HG03469 (cell line): ENCODE measurements at regions not wholly inside any gene's neighbourhood (a gene's known extent, or its start where the extent isn't known, plus 50 kb on each side); places are given as distances from the start of the nearest gene placed in this dataset.
"Not testable (repeated sequence)": the region's sequence is repeated elsewhere in the genome, so short reads cannot be mapped to it uniquely, and the experiment has no call there.

Source experiments
- ATAC-seq: cut with Tn5 transposase; IDR thresholded peaks from one replicate; pipeline ENCODE4 v1.9.1; 2021; ENCODE audit warnings: mild to moderate bottlenecking, moderate library complexity, moderate number of reproducible peaks; ENCODE audit not compliant: unreplicated experiment

DNA sequence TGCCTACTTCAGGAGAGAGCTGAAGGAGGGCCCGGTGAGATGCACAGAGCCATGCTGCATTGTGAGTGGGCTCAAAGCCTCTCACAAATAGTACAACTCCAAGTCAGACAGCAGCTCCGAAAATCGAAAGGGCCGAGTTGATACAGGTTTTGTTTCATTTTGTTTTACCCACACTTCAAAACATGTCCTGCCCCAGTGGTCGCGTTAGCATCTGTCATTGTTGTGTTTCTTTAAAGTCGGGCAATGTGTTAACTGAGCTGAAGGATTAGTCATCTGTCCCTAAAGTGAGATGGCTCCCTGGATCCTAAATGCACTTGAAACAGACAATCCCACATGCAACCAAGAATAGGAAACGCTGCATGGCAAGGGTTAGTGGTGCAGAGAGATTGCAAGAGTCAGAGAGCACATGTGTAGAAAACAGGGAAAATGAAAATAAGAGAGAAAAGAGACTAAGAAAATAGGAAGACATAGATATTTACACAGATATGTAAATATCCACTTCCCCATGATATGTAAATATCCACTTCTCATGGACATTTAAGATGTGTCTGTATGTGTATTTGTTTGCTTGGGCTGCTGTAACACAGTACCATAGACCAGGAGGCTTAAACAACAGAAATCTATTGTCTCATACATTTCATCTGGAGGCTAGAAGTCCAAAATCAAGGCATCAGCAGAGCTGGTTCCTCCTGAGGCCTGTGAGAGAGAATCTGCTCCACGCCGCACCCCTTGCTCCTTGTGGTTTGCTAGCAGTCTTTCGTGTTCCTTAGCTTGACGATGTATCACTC is 131.4 kb upstream of the RAB4A start:
- ATAC-seq: no peak

DNA sequence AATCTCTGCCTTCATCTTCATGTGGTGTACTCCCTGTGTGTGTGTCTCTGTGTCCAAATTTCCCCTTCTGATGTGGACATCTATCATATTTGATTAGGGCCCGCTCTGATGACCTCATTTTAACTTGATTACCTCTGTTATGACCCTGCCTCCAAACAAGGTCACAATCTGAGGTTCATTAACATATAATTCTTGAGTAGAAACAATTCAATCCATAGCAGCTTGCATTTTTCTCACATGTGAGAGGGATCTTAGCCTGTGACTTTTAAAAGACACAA is 130.9 kb upstream of the RAB4A start:
- ATAC-seq: no peak

DNA sequence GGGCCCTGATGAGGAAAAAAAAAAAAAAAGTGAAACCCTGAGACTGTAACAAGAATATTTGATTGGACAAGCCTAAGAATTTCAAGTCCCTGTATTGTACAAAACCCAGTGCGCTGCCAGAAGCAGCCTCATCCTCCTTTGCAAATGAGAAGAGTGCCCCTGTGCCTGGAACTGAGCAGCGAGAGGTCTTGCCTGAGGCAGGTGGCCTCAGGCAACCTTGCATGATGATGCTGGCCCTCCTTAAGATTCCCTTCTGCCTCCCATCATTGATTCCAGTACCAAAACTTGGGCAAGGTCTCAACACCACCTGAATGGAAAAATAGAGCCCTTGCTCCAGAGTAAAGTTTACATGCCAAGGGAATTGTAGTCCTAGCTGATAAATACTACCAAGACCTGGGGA is 129.6 kb upstream of the RAB4A start:
- no peak for ATAC-seq

DNA sequence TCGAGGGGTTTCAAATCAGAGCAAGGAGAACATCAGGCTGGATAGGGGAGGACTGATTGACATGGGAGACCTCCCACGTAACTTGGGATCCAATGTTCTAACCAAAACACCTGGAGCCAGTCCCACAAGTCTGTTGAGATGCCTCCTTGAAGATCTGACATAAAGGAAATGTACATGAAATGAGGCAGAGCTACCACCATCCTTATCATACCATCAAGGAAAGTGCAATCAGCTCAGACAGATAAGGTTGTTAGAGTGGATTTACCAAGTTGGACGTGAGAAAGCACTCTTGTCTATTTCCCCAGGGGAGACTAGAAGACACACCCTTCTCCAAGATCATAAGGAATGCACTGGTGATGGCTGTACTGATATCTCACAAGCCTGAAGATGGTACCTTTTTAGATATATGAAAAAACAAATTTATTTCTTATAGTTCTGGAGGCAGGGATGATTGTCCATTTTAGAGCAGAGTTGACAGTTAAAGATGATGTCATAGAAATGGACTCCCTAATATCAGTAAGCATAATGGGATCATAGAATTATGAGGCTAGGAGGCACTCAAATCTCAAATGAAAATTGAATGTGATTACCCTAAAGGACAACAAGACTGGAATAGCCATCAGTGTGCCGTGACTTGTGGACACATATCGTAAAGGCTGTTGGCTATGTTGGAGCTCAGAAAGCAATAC is 129.1 kb upstream of the RAB4A start:
- ATAC-seq: no peak

DNA sequence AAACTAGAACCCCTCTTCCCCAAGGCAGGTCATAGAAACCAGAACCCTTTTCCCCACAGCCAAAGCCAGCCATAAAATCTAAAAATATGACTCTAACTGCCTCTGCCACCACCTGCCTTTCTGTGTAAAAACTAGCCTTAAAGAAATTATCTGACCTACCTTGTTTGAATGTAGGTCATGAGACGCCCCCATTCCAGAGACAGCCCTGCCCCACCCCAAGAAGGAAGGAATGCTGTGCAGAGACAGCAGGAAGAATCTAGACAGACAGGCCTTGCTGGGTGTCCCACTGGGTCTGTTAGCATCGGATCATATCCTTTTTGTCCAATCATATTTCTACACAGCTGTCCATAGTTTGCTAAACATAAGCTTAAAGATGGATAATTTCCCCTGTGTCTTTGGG is 128.4 kb upstream of the RAB4A start:
- ATAC-seq: no peak

DNA sequence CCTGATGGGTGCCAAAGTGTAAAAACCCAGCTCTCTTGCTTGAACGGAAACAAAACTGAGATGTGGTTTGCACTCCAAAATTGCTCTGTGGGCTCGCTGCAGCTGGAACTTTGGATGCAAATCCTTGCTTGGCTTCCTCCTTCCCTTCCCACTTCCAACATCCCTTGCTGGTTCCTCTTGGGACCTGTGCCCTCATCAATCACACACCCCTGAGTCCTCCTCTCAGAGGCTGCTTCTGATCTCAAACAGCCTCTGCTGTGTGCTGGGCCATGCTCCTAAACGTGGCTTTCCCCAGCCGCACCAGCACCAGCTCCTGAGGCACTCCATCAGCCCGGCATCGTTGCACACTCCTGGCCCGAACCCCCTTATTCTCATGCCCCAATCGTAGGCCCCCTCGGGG is 124.3 kb upstream of the RAB4A start:
- ATAC-seq: no peak

DNA sequence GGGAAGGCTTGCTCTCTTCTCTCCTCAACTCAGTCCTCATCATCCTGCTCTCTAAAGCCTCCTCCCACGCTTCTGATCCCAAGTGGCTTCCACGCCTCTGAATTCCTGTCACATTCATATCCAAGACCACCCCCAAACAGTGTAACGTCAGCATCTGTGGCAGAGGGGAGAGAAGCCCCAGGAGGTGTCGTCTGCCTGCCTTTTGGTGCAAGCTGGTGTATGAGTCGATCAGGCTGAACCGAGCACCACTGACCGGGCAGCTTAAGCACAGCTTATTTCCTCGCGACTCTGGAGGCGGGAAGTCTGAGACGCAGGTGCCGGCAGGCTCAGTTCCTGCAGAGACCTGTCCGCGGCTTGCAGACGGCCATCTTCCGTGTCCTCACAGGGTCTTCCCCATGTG is 123.8 kb upstream of the RAB4A start:
- ATAC-seq: no peak

DNA sequence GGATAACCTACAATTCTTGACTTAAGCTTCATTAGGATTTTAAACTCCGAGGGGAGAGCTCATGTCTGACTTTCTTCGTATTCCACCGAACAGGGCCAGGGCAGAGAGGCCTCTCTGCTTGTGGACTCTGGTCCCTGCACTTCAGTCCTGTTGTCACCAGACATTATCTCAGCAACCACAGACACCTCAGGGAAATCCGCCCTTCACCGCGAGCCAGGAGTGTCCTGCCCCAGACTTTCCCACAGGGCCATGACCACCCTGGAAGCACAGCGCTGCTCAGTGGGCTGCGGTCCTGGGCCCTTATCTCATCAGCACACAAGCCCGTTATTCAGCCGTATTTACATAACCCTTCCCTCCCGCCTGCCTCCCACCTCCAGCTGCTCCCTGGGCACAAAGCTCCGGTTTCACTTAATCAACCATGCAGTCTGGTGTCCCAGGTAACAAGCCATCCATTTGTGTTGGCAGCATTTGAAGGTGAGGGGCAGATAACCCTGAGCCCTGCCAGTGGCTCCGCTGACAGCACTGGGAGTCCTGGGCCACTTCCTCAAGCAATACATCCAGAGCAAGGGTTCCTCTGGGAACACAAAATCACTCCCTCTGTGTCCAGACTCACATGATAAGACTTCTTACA is 122.8 kb upstream of the RAB4A start:
- no peak for ATAC-seq

DNA sequence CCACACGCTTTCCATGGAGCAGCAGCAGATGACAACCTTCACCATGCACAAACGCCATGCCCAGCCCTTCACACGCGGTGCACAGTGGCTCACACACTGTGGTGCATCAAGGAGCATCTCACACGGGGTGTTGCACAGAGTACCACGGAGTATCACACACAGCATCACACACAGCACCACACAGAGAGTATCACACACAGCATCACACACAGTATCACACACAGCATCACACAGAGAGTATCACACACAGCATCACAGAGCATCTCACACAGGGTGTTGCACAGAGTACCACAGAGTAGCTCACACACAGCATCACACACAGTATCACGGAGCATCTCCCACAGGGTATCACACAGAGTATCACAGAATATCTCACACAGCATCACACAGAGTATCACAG is 122.2 kb upstream of the RAB4A start:
- ATAC-seq: no peak

DNA sequence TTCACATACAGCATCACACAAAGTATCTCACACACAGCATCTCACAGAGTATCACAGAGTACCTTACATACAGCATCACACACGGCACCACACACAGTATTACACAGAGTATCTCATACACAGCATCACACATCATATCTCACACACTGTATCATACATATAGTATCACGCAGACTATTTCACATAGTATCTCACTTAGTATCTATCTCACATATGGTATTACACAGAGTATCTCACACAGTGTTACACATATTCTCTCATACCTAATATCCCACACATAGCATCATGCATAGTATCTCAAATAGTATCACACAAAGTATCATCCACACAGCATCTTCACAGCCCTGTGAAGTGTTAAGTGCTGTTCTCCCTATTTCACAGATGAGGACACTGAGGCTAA is 121.5 kb upstream of the RAB4A start:
- no peak for ATAC-seq

DNA sequence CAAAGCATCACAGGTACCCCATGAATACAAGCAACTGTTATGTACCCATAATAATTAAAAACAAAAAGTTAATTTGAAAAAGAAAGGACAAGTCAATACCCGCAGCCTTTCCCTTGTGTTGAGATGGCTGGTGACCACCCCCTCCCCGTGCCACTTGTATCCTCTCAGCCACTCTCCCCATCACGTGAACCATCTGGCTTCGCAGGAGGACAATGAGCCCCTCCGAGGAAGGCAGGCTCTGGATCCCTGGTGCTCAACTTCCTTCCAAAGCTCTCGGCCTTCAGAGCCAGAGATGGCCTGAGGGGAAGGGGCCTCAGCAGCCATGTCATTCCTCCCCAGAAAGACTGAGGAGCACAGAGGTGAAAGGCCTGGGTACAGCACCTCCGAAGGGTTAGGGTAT is 120.4 kb upstream of the RAB4A start:
- no peak for ATAC-seq

DNA sequence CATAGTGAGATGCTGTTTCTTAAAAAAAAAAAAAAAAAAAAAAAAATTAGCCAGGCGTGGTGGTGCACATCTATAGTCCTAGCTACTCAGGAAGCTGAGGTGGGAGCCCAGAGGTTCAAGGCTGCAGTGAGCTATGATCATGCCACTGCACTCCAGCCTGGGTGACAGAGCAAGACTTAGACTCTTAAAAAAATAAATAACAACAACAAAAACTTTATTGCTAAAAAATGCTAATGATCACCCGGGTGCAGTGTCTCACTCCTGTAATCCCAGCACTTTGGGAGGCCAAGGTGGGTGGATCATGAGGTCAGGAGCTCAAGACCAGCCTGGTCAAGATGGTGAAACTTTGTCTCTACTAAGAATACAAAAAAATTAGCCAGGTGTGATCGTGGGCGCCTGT is 119.5 kb upstream of the RAB4A start:
- ATAC-seq: not testable (repeated sequence)

DNA sequence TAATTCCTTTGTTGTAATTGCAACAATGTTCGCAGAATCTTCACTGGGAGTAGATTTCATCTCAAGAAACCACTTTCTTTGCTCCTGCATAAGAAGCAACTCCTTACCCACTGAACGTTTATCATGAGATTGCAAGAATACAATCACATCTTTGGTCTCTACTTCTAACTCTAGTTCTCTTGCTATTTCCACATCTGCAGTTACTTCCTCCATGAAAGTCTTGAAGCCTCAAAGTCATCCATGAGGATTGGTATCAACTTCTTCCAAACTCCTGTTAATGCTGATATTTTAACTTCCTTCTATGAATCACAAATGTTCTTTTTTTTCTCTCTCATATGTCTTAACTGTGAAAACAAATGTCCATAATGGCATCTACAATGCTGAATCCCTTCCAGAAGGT is 118.6 kb upstream of the RAB4A start:
- no peak for ATAC-seq

DNA sequence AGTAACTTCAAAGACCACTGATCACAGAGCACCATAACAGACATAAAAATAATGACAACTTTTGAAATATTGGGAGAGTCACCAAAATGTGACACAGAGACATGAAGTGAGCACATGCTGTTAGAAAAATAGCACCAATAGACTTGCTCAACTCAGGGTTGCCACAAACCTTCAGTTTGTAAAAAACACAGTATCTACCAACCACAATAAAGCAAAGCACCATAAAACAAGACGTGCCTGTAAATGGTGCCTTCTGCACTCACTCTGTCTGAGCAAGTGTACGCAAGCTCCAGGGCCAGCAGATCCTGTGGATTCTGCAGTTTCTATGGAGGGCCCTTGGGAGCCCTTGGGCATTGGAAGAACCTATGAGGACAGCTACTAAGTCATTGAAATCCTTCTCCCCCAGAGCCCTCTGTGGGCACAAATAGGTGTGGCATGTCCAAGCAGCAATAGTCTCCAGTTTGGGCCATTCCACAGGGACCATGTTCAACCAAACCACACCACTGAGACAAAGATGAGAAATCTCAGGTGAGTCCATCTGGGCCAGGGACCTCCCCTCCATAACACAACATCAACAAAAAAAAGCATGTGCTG is 116.9 kb upstream of the RAB4A start:
- ATAC-seq: no peak

DNA sequence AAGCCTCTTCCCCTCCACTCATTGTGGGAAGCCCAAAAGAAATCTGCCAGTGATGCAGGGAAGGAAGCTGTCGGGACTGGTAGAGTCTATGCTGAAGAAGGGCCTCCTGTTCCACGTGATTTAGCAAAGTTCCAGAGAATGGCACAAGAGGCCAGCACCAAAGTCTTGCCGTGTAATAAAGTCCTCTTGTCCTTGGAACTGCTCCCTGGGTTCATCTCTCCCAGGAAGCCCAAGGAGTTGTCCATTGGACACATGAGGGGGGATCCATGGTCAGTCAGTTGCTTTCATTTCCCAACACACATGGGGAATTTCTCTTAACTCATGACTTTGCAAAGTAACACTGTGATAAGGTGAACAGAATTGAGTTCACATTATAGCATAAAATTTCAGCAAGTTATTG is 116.1 kb upstream of the RAB4A start:
- ATAC-seq: no peak

DNA sequence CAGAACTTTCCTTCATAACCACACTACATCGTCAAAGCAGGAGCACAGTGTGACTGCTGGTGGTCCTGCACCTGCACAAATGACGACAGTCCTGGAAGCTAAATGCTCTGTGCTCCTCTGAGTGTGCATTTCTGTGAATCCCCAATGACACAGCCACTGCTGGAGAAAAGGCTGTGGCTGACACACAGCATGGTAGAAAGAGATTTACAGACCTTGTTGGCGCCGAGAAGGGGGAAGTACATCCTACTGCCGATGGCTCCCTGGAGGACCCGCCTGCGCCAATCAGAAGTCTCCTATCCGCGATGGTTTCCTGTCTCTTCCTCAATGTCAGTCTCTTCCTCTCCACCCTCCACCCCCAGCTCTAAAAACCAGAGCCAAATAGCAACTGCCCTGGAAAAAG is 115.4 kb upstream of the RAB4A start:
- ATAC-seq: no peak

DNA sequence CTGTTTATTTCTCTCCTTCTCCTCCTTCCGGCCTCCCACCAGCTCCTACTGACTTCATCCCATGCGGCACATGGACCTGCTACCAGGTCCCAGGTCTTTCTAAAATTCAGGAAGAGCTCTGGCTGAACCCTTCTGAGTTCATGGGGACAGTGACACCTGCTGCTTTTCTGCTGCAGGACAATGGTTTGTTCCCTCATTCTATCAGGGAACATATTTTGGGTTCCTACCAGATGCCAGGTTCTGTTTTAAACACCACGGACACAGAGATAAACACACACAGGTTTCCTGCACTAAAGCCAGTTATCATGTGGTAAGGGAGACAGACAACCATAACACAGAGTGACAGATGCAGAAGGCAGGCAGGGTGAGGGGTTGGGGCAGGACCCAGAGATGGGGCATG is 114.0 kb upstream of the RAB4A start:
- ATAC-seq: no peak

DNA sequence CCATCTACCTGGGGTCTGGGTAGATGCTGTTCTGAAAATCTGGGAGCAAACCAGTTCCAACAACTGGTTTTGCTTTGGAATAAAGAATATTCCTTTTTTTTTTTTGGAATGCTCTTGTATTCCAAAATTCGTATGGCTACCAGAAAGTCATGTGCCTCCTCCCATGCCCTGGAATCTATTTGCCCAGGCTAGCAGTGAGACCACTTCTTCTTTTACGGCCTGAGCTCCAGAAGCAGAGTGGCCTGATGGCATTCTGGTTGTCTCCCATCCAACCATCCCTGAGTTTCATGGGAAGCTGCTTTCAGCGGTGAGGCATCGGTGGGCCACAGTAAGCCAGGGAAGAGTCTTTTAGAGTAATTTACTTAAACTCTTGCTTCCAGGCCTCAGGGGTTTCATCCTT is 113.4 kb upstream of the RAB4A start:
- ATAC-seq: no peak

DNA sequence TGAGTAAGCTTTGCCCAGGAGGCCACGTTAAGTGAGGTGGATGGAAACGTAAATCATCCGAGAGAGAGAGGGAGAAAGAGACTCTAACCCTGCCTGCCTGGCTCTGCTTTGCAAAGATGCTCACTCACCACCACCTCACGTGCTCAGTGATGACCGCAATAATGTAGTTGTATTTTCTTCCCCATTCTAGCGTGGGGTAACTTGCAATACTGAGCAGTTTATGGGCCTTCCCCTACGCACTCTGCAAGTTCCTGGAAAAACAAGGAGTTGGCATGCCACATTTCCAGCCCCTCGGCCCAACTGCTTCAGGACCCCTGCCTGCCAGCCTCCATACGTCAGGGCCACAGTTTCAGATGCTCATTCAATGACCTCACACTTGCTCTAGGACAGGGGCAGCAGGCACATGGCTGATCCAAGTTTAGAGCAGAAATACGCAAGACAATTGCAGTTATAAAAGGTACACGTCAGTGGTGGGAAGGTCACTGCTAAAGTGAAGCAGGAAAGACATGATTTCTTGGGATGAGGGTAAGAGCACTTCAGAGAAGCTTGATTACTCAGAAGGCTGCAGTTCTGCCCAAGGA is 112.5 kb upstream of the RAB4A start:
- no peak for ATAC-seq

DNA sequence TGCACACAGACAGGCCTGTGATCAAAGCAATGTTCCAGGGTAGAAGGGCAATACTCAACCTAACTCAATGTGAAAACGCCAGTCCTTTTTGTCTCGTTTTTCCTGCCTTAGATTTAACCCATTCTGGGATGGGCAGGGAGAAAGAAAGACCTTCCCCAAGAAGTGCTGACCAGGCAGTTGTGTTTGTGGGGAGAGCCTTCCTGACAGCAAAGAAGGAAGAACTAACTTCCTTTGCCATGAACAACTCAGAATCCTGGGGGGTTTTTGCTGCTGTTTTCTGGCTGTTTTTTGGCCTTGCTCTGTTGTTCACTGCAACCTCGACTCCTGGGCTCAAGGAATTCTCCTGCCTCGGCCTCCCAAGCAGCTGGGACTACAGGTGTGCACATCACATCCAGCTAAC is 112.0 kb upstream of the RAB4A start:
- no peak for ATAC-seq

DNA sequence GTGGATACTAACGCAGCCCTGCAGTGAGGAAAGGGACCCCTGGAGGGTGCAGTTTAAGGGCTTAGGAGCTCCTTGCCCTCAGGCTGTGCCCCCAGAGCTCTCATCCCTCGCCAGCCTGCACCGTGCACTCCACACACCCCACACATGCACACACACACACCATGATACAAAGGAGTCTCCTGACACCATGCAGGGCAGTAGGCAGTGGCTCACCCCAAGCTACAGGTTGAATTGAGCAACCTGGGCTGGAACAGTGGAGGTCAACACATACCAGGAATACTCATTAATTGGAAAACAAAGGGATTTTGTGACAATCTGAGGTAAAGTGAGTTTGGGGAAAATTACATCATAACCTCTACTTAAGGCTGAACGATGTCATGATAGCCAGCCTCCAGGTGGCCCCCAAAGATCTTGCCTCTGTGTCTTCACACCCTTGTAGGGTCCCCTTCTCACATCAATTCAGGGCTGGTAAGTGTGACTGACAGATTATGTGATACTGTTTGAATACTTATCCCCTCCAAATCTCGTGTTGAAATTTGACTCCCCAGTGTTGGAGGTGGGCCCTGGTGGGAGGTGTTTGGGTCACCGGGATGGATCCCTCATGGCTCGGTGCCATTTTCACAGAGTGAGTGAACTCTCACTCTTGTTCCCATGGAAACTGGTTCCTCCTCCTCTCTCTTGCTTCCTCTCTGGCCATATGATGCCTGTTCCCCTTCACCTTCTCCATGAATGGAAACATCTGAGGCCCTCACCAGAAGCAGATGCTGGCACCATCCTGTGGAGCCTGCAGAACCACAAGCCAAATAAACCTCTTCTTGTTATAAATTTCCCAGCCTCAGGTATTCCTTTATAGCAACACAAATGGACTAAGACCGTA is 111.0 kb upstream of the RAB4A start:
- ATAC-seq: no peak
